ENCODE measurements at regions not wholly inside any gene's neighbourhood (a gene's known extent, or its start where the extent isn't known, plus 50 kb on each side); places are given as distances from the start of the nearest gene placed in this dataset.

- DNase-seq (ENCODE audit: low read depth, low spot score): no peak
- intact Hi-C loops (cut with micrococcal nuclease) (loop anchor here (5.0 kb wide), 1 partner anchor 1252 kb away; no protein-coding TSS in a partner anchor), dilution Hi-C loops (cut with MboI; ENCODE audit: extremely low pct_ligation_motif_present, low sequenced_read_pairs) (no loop called here)
- Histone ChIP-seq H2AFZ (ENCODE audit: low read depth, low read length) (no peak overlapping the region), H3K36me3 (ENCODE audit: control insufficient read depth in 2 of 2, extremely low read depth in 1 of 2, insufficient read depth in 2 of 2, low read length in 2 of 2) (no peaks in the 10 kb centered on the region), H3K4me3 (replicated peaks in 1 of 3; ENCODE audit: insufficient read depth in 1 of 3, low read depth in 1 of 3, low read length in 3 of 3) (no peak overlapping the region), H4K20me1 (replicated peaks; ENCODE audit: control insufficient read depth, extremely low read depth, insufficient read depth, low read length) (no peaks in the 10 kb centered on the region), H3K9me1 (replicated peaks; ENCODE audit: control insufficient read depth, extremely low read depth, insufficient read depth, low read length) (no peaks in the 10 kb centered on the region), H3K4me1 (ENCODE audit: control insufficient read depth, extremely low read depth, insufficient read depth, low read length) (no peaks in the 10 kb centered on the region), H3K4me2 (ENCODE audit: insufficient read depth, low read length) (no peak overlapping the region), H3K27ac (ENCODE audit: insufficient read depth, low read depth, low read length) (no peak overlapping the region), H3K9me3 (replicated peaks; ENCODE audit: control insufficient read depth, insufficient read depth, low read length) (no peaks in the 10 kb centered on the region), H3K9ac (replicated peaks; ENCODE audit: extremely low read depth, insufficient read depth, low read length) (no peak overlapping the region), H3K79me2 (ENCODE audit: control insufficient read depth, insufficient read depth, low read length) (no peaks in the 10 kb centered on the region), H3K27me3 (ENCODE audit: control insufficient read depth in 2 of 2, insufficient read depth in 2 of 2, low read length in 2 of 2) (no peaks in the 10 kb centered on the region)
- no TSS peak for BruUV-seq (replicated peaks)
- TF ChIP-seq JUN (IDR thresholded peaks at IDR 0.05; ENCODE audit: borderline replicate concordance, insufficient read depth, insufficient read length, low read depth) (no peak), MYC (IDR thresholded peaks at IDR 0.05; ENCODE audit: low read depth, low read length) (no peak), FOS (IDR thresholded peaks at IDR 0.05; ENCODE audit: borderline replicate concordance, insufficient read depth, low read length) (no peak), EZH2 (IDR thresholded peaks at IDR 0.05; ENCODE audit: borderline replicate concordance, low read depth, low read length, severe bottlenecking) (no peak), POLR2AphosphoS5 (IDR thresholded peaks at IDR 0.05; ENCODE audit: insufficient read depth, low read depth, low read length) (no peak), GATA2 (IDR thresholded peaks at IDR 0.05; ENCODE audit: insufficient read depth, insufficient read length, low read depth, low read length) (no peak), POLR2A (IDR thresholded peaks at IDR 0.05; ENCODE audit: low read depth, low read length) (no peak)
- TF ChIP-seq, protein P1, sequence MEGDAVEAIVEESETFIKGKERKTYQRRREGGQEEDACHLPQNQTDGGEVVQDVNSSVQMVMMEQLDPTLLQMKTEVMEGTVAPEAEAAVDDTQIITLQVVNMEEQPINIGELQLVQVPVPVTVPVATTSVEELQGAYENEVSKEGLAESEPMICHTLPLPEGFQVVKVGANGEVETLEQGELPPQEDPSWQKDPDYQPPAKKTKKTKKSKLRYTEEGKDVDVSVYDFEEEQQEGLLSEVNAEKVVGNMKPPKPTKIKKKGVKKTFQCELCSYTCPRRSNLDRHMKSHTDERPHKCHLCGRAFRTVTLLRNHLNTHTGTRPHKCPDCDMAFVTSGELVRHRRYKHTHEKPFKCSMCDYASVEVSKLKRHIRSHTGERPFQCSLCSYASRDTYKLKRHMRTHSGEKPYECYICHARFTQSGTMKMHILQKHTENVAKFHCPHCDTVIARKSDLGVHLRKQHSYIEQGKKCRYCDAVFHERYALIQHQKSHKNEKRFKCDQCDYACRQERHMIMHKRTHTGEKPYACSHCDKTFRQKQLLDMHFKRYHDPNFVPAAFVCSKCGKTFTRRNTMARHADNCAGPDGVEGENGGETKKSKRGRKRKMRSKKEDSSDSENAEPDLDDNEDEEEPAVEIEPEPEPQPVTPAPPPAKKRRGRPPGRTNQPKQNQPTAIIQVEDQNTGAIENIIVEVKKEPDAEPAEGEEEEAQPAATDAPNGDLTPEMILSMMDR (IDR thresholded peaks at IDR 0.05; ENCODE audit: extremely low read depth in 1 of 2, insufficient read depth in 1 of 2, low read depth in 1 of 2, low read length in 2 of 2): no peak
- TF ChIP-seq, protein P2, sequence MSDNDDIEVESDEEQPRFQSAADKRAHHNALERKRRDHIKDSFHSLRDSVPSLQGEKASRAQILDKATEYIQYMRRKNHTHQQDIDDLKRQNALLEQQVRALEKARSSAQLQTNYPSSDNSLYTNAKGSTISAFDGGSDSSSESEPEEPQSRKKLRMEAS (IDR thresholded peaks at IDR 0.05; ENCODE audit: insufficient read depth, insufficient read length): no peak
- CTCF ChIA-PET: interaction anchor here (1.2 to 1.5 kb wide), 4 partner anchors 151 to 1115 kb away, joined by 4 to 9 read pairs (median 5); no protein-coding TSS in a partner anchor
- no peak for FAIRE-seq
- POLR2A ChIA-PET: no interaction called here
Measured at GRCh38 chr2:30074023-30074422, 72.8 kb upstream of the YPEL5 start.

Measured in endothelial cell of umbilical vein (primary cell).